GM10266 (cell line): ENCODE measurements at regions not wholly inside any gene's neighbourhood (a gene's known extent, or its start where the extent isn't known, plus 50 kb on each side); places are given as distances from the start of the nearest gene placed in this dataset.

ENCODE experiments used
- DNase-seq: peaks from one replicate; pipeline ENCODE4 v3.0.0; 2012; ENCODE audit errors: extremely low spot score
- TF ChIP-seq, protein P1 (sequence below): IDR thresholded peaks from 2 replicates; pipeline ENCODE4 v1.5.1; 2012; ENCODE audit warnings: mild to moderate bottlenecking, low read depth; ENCODE audit not compliant: control insufficient read depth, insufficient read depth; ENCODE audit errors: missing control alignments

DNA sequence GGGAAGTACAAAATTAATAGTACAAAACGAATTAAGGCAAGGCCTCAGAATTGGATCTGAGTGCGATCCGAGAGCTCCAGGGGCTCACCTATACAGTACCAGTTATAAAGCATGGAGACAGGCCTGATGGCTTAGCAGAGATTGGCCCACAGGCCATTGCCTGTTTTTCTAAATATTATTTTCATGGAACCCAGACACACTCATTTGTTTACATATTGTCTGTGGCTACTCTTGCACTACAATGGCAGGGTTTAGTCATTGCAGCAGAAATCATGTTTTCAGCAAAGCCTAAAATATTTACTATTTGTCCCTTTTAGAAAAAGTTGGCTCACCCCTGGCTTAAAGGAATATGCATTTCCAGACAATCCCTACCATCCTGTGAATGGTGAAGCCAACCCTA lies 578.9 kb downstream of the PLPP3 start:
- DNase-seq: no peak
- TF ChIP-seq, protein P1, sequence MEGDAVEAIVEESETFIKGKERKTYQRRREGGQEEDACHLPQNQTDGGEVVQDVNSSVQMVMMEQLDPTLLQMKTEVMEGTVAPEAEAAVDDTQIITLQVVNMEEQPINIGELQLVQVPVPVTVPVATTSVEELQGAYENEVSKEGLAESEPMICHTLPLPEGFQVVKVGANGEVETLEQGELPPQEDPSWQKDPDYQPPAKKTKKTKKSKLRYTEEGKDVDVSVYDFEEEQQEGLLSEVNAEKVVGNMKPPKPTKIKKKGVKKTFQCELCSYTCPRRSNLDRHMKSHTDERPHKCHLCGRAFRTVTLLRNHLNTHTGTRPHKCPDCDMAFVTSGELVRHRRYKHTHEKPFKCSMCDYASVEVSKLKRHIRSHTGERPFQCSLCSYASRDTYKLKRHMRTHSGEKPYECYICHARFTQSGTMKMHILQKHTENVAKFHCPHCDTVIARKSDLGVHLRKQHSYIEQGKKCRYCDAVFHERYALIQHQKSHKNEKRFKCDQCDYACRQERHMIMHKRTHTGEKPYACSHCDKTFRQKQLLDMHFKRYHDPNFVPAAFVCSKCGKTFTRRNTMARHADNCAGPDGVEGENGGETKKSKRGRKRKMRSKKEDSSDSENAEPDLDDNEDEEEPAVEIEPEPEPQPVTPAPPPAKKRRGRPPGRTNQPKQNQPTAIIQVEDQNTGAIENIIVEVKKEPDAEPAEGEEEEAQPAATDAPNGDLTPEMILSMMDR: no peak

DNA sequence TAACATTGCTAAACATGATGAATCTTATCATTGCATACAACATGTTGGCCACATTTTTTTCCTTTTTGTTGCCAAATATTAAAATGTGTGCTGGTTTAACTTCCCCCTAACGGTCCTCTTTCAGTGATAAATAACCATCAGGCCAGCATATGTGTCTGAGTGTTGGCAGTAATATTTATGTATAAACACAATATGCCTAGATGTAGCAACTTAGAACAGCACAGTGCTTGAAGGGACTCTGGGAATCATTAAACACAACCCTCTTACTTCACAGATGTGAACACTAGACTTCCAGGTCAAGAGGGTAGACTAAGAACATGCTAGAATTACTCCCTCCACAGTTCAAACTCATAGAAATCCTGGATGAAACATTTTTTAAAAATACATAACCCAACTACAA lies 581.8 kb downstream of the PLPP3 start:
- TF ChIP-seq, protein P1: no peak
- no peak for DNase-seq

DNA sequence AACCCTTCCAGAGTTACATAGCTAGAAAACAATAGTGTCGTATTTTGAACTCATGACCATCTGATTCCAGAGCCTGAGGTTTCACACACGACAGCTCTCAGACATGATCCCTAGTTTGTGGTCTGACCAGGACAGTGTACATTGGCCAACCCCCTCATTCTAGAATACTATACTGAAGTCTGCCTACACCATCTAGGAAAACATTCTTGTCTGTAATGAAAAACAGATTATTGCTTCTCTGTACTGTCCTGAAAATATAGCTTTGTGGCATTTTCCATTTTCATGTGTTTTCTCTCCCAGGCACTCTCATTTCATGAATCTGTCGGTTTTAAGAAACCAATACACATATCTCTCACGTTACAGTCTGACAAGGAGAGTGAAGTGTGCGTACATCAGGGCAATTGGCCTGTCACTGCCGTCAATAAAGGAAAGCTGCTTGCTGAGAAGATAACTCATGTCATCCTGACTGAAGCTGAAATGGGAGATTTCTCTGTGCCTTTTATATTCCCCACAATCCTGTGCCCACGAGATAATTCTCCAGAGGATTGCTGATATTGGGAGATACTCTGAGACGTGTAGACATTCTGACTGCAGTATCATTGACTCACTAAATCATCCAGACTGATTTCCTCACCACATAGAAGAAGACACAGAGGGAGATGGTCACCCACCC lies 585.6 kb downstream of the PLPP3 start:
- TF ChIP-seq, protein P1: no peak
- no peak for DNase-seq

DNA sequence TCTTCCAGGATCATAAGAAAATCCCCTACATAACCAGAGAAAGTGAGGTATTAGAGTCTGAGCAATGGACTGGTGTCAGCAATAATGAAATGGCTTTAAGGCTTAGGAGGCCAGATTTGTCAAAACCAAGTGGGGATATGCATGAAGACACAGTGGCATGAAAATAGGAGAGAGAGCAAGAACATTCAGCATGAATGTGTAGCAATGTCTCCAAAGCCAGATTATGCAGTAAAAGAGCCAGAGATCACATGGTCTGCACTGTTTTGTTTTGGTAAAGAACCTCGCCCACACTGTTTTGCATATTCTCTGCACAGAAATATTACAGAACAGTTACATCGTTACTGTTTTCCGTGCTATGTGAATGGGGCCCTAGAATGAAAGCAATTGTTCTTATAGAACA lies 589.4 kb downstream of the PLPP3 start:
- TF ChIP-seq, protein P1: no peak
- no peak for DNase-seq

- no peak for DNase-seq
- TF ChIP-seq, protein P1: no peak
Measured at GRCh38 chr1:55988963-55989452, 590.4 kb downstream of the PLPP3 start.

DNA sequence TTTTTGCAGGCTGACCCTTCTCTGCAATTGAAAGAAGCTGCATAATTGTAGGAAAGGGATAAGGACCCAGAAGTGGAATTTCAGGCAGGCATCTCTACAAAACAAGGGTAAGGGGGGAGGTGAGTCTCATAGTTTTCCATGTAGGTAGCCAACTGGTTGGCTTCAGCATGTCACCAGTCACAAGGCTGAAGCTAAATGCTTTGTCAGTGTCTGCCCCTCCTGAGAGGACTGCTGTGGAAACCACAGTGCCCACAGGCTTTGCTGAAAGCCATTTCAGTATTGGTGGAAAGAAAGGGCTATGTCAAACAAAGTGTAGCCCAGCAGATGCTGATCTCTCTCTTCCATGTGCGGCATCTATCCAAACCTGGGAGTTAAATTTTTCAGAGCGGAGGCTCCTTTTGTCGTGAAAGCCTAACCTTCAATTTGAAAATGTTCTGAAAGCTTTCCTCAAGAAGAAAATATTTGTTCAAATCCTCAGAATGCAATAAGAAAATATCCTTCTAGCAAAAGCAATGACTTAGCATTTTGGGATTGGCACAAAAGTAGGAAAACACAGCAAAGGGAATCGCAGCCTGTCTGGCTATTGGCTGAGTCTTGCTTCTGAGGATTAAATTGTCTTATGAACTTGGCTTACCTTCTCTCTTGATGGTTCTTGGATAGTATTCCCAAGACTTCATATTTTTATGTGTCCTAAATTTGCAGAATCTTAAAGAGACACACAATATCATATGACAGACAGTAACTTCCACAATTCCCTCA lies 591.7 kb downstream of the PLPP3 start:
- DNase-seq: no peak
- TF ChIP-seq, protein P1: no peak

DNA sequence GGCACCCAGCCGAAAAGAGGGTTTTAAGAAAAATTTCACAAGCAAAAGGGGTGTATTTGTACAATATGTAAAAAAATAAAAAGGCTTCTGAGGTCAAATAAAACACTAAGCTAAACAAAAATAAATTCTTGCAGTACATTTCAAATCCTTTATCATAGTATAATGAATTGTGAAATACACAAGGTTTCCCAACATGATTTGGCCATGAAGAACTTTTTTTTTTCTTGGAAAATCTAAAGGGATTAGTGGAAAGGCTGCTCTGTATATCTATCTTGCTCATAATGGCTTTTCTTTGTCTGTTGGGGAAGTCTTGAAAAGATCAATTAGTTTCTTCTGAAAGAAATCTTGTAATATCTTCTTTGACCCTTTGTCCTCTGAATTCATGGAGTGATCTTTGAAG lies 593.4 kb downstream of the PLPP3 start:
- TF ChIP-seq, protein P1: no peak
- no peak for DNase-seq
